Liver (tissue), 8 donors: ENCODE measurements at regions not wholly inside any gene's neighbourhood (a gene's known extent, or its start where the extent isn't known, plus 50 kb on each side); places are given as distances from the start of the nearest gene placed in this dataset.

Source experiments
- DNase-seq: peaks from one replicate; pipeline ENCODE4 v3.0.0-alpha.2; 2017; ENCODE audit warnings: low spot score
- H3K27ac ChIP-seq, 2 donors: one replicate each; pipeline ENCODE4 v1.7.0; 2013; ENCODE audit warnings: inconsistent platforms in 2 of 2, low read length in 2 of 2, control low read depth in 1 of 2, low read depth in 1 of 2, mild to moderate bottlenecking in 1 of 2
- H3K27me3 ChIP-seq, 4 donors: one replicate each; pipeline versions ENCODE4 v1.6.1 to v1.7.0; 2013; ENCODE audit warnings: low read length in 3 of 4, inconsistent platforms in 1 of 4, mild to moderate bottlenecking in 1 of 4, moderate library complexity in 1 of 4; ENCODE audit not compliant: control insufficient read depth in 4 of 4, insufficient read depth in 4 of 4
- H3K36me3 ChIP-seq, 4 donors: one replicate each; pipeline versions ENCODE4 v1.6.1 to v1.7.0; 2013; ENCODE audit warnings: low read length in 3 of 4, mild to moderate bottlenecking in 3 of 4, low read depth in 1 of 4, moderate library complexity in 1 of 4; ENCODE audit not compliant: control insufficient read depth in 4 of 4, insufficient read depth in 3 of 4
- H3K4me1 ChIP-seq, 4 donors: one replicate each; pipeline versions ENCODE4 v1.6.1 to v1.7.0; 2013; ENCODE audit warnings: low read length in 3 of 4, mild to moderate bottlenecking in 3 of 4, moderate library complexity in 1 of 4; ENCODE audit not compliant: control insufficient read depth in 4 of 4, insufficient read depth in 4 of 4
- H3K4me3 ChIP-seq, 3 donors: one replicate each; pipeline versions ENCODE4 v1.6.1 to v1.7.0; 2013; ENCODE audit warnings: low read length in 3 of 3, control low read depth in 1 of 3, low read depth in 1 of 3, mild to moderate bottlenecking in 1 of 3
- H3K9ac ChIP-seq, 2 donors: one replicate each; pipeline ENCODE4 v1.7.0; 2013; ENCODE audit warnings: low read length in 2 of 2, mild to moderate bottlenecking in 2 of 2, moderate library complexity in 2 of 2, control low read depth in 1 of 2, low read depth in 1 of 2
- H3K9me3 ChIP-seq, 4 donors: one replicate each; pipeline versions ENCODE4 v1.6.1 to v1.7.0; 2013; ENCODE audit warnings: low read length in 3 of 4; ENCODE audit not compliant: control insufficient read depth in 4 of 4
- FOXA1 ChIP-seq: IDR thresholded peaks from 2 replicates; pipeline ENCODE4 v1.6.1; 2016; ENCODE audit warnings: antibody characterized with exemption
- FOXA2 ChIP-seq: IDR thresholded peaks from 2 replicates; pipeline ENCODE4 v1.6.1; 2016; ENCODE audit warnings: antibody characterized with exemption
- GABPA ChIP-seq, 2 donors: IDR thresholded peaks in 1 of 2; conservative IDR thresholded peaks in 1 of 2; 2 replicates each; pipeline ENCODE4 v1.6.1; 2016; ENCODE audit warnings: antibody characterized with exemption in 2 of 2, mild to moderate bottlenecking in 1 of 2, moderate library complexity in 1 of 2
- HNF4A ChIP-seq, 2 donors: conservative IDR thresholded peaks; 2 replicates each; pipeline ENCODE4 v1.6.1; 2016; ENCODE audit warnings: antibody characterized with exemption in 2 of 2, mild to moderate bottlenecking in 2 of 2
- HNF4G ChIP-seq: IDR thresholded peaks from 2 replicates; pipeline ENCODE4 v1.6.1; 2016; ENCODE audit warnings: antibody characterized with exemption
- JUND ChIP-seq, 2 donors: IDR thresholded peaks; 2 replicates each; pipeline ENCODE4 v1.6.1; 2016; ENCODE audit warnings: antibody characterized with exemption in 2 of 2
- NR2F2 ChIP-seq: IDR thresholded peaks from 2 replicates; pipeline ENCODE4 v1.6.1; 2016; ENCODE audit warnings: antibody characterized with exemption
- RAD21 ChIP-seq, 2 donors: IDR thresholded peaks; 2 replicates each; pipeline ENCODE4 v1.6.1; 2016; ENCODE audit warnings: antibody characterized with exemption in 2 of 2, mild to moderate bottlenecking in 2 of 2
- RXRA ChIP-seq, 2 donors: IDR thresholded peaks; 2 replicates each; pipeline ENCODE4 v1.6.1; 2017 to 2018; ENCODE audit warnings: antibody characterized with exemption in 2 of 2, mild to moderate bottlenecking in 1 of 2
- SP1 ChIP-seq: IDR thresholded peaks from 2 replicates; pipeline ENCODE4 v1.6.1; 2018; ENCODE audit warnings: antibody characterized with exemption, mild to moderate bottlenecking
- TAF1 ChIP-seq: conservative IDR thresholded peaks from 2 replicates; pipeline ENCODE4 v1.6.1; 2016; ENCODE audit warnings: antibody characterized with exemption, mild to moderate bottlenecking
- YY1 ChIP-seq: IDR thresholded peaks from 2 replicates; pipeline ENCODE4 v1.6.1; 2016; ENCODE audit warnings: antibody characterized with exemption, mild to moderate bottlenecking
- WGBS: extraction: QIAGEN DNeasy Blood & Tissue Kit; methylation state at CpG from one replicate; pipeline ENCODE4 v1.1.7; 2013; 5-methylcytosine and 5-hydroxymethylcytosine counted together
- TF ChIP-seq, protein P1 (sequence below): IDR thresholded peaks from 2 replicates; pipeline ENCODE4 v1.6.1; 2016; ENCODE audit warnings: antibody characterized with exemption
- TF ChIP-seq, protein P2 (sequence below): IDR thresholded peaks from 2 replicates; pipeline ENCODE4 v1.6.1; 2016; ENCODE audit warnings: antibody characterized with exemption
- TF ChIP-seq, protein P3 (sequence below): IDR thresholded peaks from 2 replicates; pipeline ENCODE4 v1.6.1; 2016; ENCODE audit warnings: antibody characterized with exemption, mild to moderate bottlenecking
- TF ChIP-seq, protein P4 (sequence below): fragments of 150-350 bp; IDR thresholded peaks from 2 replicates; pipeline ENCODE4 v1.5.1; 2017; ENCODE audit warnings: improper control_type of control experiment, low read depth, low read length; ENCODE audit not compliant: missing input control
- TF ChIP-seq, protein P5 (sequence below): IDR thresholded peaks from 2 replicates; pipeline ENCODE4 v1.6.1; 2016; ENCODE audit warnings: antibody characterized with exemption
- donor health status: healthy.
- donor health status: healthy.
- donor health status: healthy.
- donor health status: healthy.
- donor health status: healthy.

DNA sequence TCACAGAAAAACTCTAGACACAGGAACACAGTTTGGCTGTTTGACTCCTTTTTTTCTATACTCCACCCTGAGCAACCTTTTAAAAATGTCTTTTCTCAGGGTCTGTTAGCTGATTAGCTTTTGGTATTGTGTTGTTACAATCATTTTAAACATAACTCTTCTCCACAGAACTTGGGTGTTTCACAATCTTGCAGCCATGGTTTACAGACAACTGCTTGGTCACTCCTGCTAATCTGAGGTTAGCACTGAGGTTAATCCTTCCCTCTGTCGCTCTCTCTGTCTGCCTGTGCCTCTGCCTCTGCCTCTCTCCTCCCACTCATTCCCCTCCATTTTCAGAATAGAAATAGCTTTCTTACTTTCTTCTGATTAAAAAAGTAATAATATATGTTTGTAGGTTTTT is 62.4 kb upstream of the ZBED5 start:
- H3K27me3 ChIP-seq: no peaks in the 10 kb centered on the region
- H3K4me1 ChIP-seq: no peaks in the 10 kb centered on the region
- no peak for DNase-seq
- WGBS: 83% methylated on average over 1 of the region's 1 CpG
- H3K36me3 ChIP-seq: no peaks in the 10 kb centered on the region
- TF ChIP-seq NR2F2 (no peak), RXRA (IDR thresholded peaks at IDR 0.05) (no peak), HNF4G (no peak)
- TF ChIP-seq, protein P1, sequence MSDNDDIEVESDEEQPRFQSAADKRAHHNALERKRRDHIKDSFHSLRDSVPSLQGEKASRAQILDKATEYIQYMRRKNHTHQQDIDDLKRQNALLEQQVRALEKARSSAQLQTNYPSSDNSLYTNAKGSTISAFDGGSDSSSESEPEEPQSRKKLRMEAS: no peak
- peaks cover 0 to 2% (median 0%) of the 10 kb centered on the region in 4 donors for H3K9me3 ChIP-seq
- H3K27ac ChIP-seq: no peak overlapping the region
- no peak overlapping the region for H3K9ac ChIP-seq
- no peak overlapping the region for H3K4me3 ChIP-seq

DNA sequence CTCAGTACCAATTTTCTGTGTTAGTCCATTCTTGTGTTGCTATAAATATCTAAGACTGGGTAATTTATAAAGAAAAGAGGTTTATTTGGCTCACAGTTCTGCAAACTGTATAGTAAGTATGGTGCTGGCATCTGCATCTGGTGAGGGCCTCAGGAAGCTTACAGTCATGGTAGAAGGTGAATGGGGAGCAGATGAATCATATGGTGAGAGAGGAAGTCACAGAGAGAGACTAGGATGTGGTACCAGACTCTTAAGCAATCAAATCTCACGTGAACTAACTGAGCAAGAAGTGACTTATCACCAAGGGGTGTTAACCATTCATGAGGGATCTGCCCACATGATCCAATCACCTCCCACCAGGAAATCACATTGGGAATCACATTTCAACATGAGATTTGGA is 60.8 kb upstream of the ZBED5 start:
- TF ChIP-seq GABPA (IDR thresholded peaks at IDR 0.05 in 1 of 2, conservative IDR thresholded peaks at IDR 0.05 in 1 of 2) (no peak), HNF4A (conservative IDR thresholded peaks at IDR 0.05) (no peak), NR2F2 (no peak), JUND (IDR thresholded peaks at IDR 0.05) (no peak), HNF4G (no peak), TAF1 (no peak), FOXA1 (no peak), YY1 (no peak), FOXA2 (no peak), SP1 (no peak), RAD21 (IDR thresholded peaks at IDR 0.05) (no peak), RXRA (IDR thresholded peaks at IDR 0.05) (no peak)
- TF ChIP-seq, protein P2, sequence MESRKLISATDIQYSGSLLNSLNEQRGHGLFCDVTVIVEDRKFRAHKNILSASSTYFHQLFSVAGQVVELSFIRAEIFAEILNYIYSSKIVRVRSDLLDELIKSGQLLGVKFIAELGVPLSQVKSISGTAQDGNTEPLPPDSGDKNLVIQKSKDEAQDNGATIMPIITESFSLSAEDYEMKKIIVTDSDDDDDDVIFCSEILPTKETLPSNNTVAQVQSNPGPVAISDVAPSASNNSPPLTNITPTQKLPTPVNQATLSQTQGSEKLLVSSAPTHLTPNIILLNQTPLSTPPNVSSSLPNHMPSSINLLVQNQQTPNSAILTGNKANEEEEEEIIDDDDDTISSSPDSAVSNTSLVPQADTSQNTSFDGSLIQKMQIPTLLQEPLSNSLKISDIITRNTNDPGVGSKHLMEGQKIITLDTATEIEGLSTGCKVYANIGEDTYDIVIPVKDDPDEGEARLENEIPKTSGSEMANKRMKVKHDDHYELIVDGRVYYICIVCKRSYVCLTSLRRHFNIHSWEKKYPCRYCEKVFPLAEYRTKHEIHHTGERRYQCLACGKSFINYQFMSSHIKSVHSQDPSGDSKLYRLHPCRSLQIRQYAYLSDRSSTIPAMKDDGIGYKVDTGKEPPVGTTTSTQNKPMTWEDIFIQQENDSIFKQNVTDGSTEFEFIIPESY: no peak
- TF ChIP-seq, protein P3, sequence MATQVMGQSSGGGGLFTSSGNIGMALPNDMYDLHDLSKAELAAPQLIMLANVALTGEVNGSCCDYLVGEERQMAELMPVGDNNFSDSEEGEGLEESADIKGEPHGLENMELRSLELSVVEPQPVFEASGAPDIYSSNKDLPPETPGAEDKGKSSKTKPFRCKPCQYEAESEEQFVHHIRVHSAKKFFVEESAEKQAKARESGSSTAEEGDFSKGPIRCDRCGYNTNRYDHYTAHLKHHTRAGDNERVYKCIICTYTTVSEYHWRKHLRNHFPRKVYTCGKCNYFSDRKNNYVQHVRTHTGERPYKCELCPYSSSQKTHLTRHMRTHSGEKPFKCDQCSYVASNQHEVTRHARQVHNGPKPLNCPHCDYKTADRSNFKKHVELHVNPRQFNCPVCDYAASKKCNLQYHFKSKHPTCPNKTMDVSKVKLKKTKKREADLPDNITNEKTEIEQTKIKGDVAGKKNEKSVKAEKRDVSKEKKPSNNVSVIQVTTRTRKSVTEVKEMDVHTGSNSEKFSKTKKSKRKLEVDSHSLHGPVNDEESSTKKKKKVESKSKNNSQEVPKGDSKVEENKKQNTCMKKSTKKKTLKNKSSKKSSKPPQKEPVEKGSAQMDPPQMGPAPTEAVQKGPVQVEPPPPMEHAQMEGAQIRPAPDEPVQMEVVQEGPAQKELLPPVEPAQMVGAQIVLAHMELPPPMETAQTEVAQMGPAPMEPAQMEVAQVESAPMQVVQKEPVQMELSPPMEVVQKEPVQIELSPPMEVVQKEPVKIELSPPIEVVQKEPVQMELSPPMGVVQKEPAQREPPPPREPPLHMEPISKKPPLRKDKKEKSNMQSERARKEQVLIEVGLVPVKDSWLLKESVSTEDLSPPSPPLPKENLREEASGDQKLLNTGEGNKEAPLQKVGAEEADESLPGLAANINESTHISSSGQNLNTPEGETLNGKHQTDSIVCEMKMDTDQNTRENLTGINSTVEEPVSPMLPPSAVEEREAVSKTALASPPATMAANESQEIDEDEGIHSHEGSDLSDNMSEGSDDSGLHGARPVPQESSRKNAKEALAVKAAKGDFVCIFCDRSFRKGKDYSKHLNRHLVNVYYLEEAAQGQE: no peak
- TF ChIP-seq, protein P4, sequence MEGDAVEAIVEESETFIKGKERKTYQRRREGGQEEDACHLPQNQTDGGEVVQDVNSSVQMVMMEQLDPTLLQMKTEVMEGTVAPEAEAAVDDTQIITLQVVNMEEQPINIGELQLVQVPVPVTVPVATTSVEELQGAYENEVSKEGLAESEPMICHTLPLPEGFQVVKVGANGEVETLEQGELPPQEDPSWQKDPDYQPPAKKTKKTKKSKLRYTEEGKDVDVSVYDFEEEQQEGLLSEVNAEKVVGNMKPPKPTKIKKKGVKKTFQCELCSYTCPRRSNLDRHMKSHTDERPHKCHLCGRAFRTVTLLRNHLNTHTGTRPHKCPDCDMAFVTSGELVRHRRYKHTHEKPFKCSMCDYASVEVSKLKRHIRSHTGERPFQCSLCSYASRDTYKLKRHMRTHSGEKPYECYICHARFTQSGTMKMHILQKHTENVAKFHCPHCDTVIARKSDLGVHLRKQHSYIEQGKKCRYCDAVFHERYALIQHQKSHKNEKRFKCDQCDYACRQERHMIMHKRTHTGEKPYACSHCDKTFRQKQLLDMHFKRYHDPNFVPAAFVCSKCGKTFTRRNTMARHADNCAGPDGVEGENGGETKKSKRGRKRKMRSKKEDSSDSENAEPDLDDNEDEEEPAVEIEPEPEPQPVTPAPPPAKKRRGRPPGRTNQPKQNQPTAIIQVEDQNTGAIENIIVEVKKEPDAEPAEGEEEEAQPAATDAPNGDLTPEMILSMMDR: no peak
- TF ChIP-seq, protein P5, sequence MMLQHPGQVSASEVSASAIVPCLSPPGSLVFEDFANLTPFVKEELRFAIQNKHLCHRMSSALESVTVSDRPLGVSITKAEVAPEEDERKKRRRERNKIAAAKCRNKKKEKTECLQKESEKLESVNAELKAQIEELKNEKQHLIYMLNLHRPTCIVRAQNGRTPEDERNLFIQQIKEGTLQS: no peak
- no peaks in the 10 kb centered on the region for H3K36me3 ChIP-seq
- no peaks in the 10 kb centered on the region for H3K4me1 ChIP-seq
- no peak overlapping the region for H3K9ac ChIP-seq
- no peak for DNase-seq
- no peak overlapping the region for H3K27ac ChIP-seq
- H3K9me3 ChIP-seq: peaks cover 0 to 2% (median 0%) of the 10 kb centered on the region in 4 donors
- 63% methylated on average over 1 of the region's 1 CpG for WGBS
- no peaks in the 10 kb centered on the region for H3K27me3 ChIP-seq
- H3K4me3 ChIP-seq: no peak overlapping the region
